ENCODE measurements at regions not wholly inside any gene's neighbourhood (a gene's known extent, or its start where the extent isn't known, plus 50 kb on each side); places are given as distances from the start of the nearest gene placed in this dataset.
A peak's percentile ranks its signal among the peaks of the same experiment; 100 is the strongest.

- intact Hi-C loops (cut with DNase I; ENCODE audit: low total_unique reads) = loop anchor here (2.0 to 10.0 kb wide), 2 partner anchors 83 to 365 kb away; partner anchors contain the start of gene SSBP3
- peak overlapping the region; percentile 97 to 99 for H3K27ac ChIP-seq
- no peak for DNase-seq (ENCODE audit: low spot score in 2 of 2)
- TF ChIP-seq CTCF (IDR thresholded peaks at IDR 0.05) (peak in 1 of 3 donors; percentile 13), POLR2AphosphoS5 (IDR thresholded peaks at IDR 0.05) (no peak), POLR2A (IDR thresholded peaks at IDR 0.05) (no peak)
- peak overlapping the region; percentile 59 to 84 (median 59) for H3K4me3 ChIP-seq
- no peaks in the 10 kb centered on the region for H3K36me3 ChIP-seq
- H3K27me3 ChIP-seq = no peaks in the 10 kb centered on the region
- peaks cover 0 to 5% of the 10 kb centered on the region in 2 donors for H3K4me1 ChIP-seq
- no peaks in the 10 kb centered on the region for H3K9me3 ChIP-seq
These were observed 58.3 kb upstream of the ACOT11 start for GRCh38 chr1:54489627-54490250.

GRCh38 chr1:54488779-54489626 lies 59.0 kb upstream of the ACOT11 start:
- Histone ChIP-seq H3K4me1 (peaks cover 0 to 5% of the 10 kb centered on the region in 2 donors), H3K36me3 (no peaks in the 10 kb centered on the region), H3K4me3 (peak overlapping the region; percentile 59 to 84 (median 59)), H3K27ac (peak overlapping the region; percentile 97 to 99), H3K9me3 (no peaks in the 10 kb centered on the region), H3K27me3 (no peaks in the 10 kb centered on the region)
- peak; percentile 76 for DNase-seq (ENCODE audit: low spot score in 2 of 2)
- intact Hi-C loops (cut with DNase I; ENCODE audit: low total_unique reads) = loop anchor here (2.0 kb wide), 1 partner anchor 82 kb away; the partner anchor contains the start of gene SSBP3
- TF ChIP-seq CTCF (IDR thresholded peaks at IDR 0.05) (peak; percentile 96 to 98 (median 97)), POLR2A (IDR thresholded peaks at IDR 0.05) (no peak), POLR2AphosphoS5 (IDR thresholded peaks at IDR 0.05) (peak in 2 of 3 donors; percentile 54 to 56)

- Histone ChIP-seq H3K4me3 (peak overlapping the region; percentile 59 to 84 (median 59)), H3K36me3 (no peaks in the 10 kb centered on the region), H3K9me3 (no peaks in the 10 kb centered on the region), H3K27ac (peak overlapping the region; percentile 97 to 99), H3K4me1 (peaks cover 0 to 5% of the 10 kb centered on the region in 2 donors), H3K27me3 (no peaks in the 10 kb centered on the region)
- peak; percentile 92 to 93 for DNase-seq (ENCODE audit: low spot score in 2 of 2)
- no peak for TF ChIP-seq POLR2A (IDR thresholded peaks at IDR 0.05)
- peak in 2 of 3 donors; percentile 23 to 25 for TF ChIP-seq CTCF (IDR thresholded peaks at IDR 0.05)
- TF ChIP-seq POLR2AphosphoS5 (IDR thresholded peaks at IDR 0.05) = peak in 2 of 3 donors; percentile 63 to 74
- intact Hi-C loops (cut with DNase I; ENCODE audit: low total_unique reads) = loop anchor here (2.0 kb wide), 1 partner anchor 81 kb away; the partner anchor contains the start of gene SSBP3
These were observed 59.8 kb upstream of the ACOT11 start for GRCh38 chr1:54488065-54488750.

- H3K27me3 ChIP-seq = no peaks in the 10 kb centered on the region
- H3K36me3 ChIP-seq = no peaks in the 10 kb centered on the region
- peak overlapping the region; percentile 97 to 99 for H3K27ac ChIP-seq
- intact Hi-C loops (cut with DNase I; ENCODE audit: low total_unique reads) = loop anchor here (2.0 kb wide), 1 partner anchor 81 kb away; the partner anchor contains the start of gene SSBP3
- peaks cover 0 to 5% of the 10 kb centered on the region in 2 donors for H3K4me1 ChIP-seq
- TF ChIP-seq POLR2AphosphoS5 (IDR thresholded peaks at IDR 0.05) (peak in 1 of 3 donors; percentile 2), CTCF (IDR thresholded peaks at IDR 0.05) (no peak), POLR2A (IDR thresholded peaks at IDR 0.05) (no peak)
- H3K4me3 ChIP-seq = peak overlapping the region; percentile 59 to 84 (median 59)
- no peak for DNase-seq (ENCODE audit: low spot score in 2 of 2)
- H3K9me3 ChIP-seq = no peaks in the 10 kb centered on the region
These were observed 60.4 kb upstream of the ACOT11 start for GRCh38 chr1:54487571-54488050.
